KMS-11 (cell line): ENCODE measurements at regions not wholly inside any gene's neighbourhood (a gene's known extent, or its start where the extent isn't known, plus 50 kb on each side); places are given as distances from the start of the nearest gene placed in this dataset.
"Not testable (repeated sequence)": the region's sequence is repeated elsewhere in the genome, so short reads cannot be mapped to it uniquely, and the experiment has no call there.

Experiments used
- H2AFZ ChIP-seq: fragments of 200-600 bp; sonication (generic); 2 replicates; pipeline ENCODE4 v1.6.1; 2016; ENCODE audit warnings: antibody characterized with exemption, mixed run types, low read depth
- H3K27ac ChIP-seq: fragments of 200-600 bp; sonication (generic); 2 replicates; pipeline ENCODE4 v1.6.1; 2016; ENCODE audit warnings: mild to moderate bottlenecking, mixed run types
- H3K27me3 ChIP-seq: fragments of 200-600 bp; sonication (generic); 2 replicates; pipeline ENCODE4 v1.6.1; 2017; ENCODE audit warnings: mild to moderate bottlenecking, low read depth, mixed run types, moderate library complexity; ENCODE audit not compliant: insufficient read depth
- H3K36me3 ChIP-seq: fragments of 200-600 bp; sonication (generic); 2 replicates; pipeline ENCODE4 v1.6.1; 2017; ENCODE audit warnings: mild to moderate bottlenecking, mixed run types; ENCODE audit not compliant: insufficient read depth
- H3K4me1 ChIP-seq: fragments of 200-600 bp; sonication (generic); 2 replicates; pipeline ENCODE4 v1.6.1; 2016; ENCODE audit warnings: mild to moderate bottlenecking, low read depth, mixed run types; ENCODE audit not compliant: poor library complexity, severe bottlenecking
- H3K4me2 ChIP-seq: fragments of 200-600 bp; sonication (generic); 2 replicates; pipeline ENCODE4 v1.7.0; 2016; ENCODE audit warnings: mild to moderate bottlenecking, mixed run types
- H3K4me3 ChIP-seq: fragments of 200-600 bp; sonication (generic); IDR thresholded peaks from 2 replicates; pipeline ENCODE4 v1.6.1; 2017; ENCODE audit warnings: low read depth, low read length, mixed read lengths; ENCODE audit not compliant: insufficient read depth
- H3K79me2 ChIP-seq: fragments of 200-600 bp; sonication (generic); 2 replicates; pipeline ENCODE4 v1.6.1; 2016; ENCODE audit warnings: low read depth, mixed run types; ENCODE audit not compliant: insufficient read depth
- H3K9ac ChIP-seq: fragments of 200-600 bp; sonication (generic); 2 replicates; pipeline ENCODE4 v1.6.1; 2016; ENCODE audit warnings: mild to moderate bottlenecking, mixed run types
- H4K20me1 ChIP-seq: fragments of 200-600 bp; sonication (generic); 2 replicates; pipeline ENCODE4 v1.6.1; 2016; ENCODE audit warnings: mild to moderate bottlenecking, mixed run types; ENCODE audit not compliant: insufficient read depth
- TF ChIP-seq, protein P1 (sequence below): fragments of 200-600 bp; sonication (generic); conservative IDR thresholded peaks from 2 replicates; pipeline ENCODE4 v1.6.1; 2017; ENCODE audit warnings: low read depth, mild to moderate bottlenecking, antibody characterized with exemption, low read length, moderate library complexity, mixed read lengths

GRCh38 chr4:159859656-159860148 is 756.8 kb downstream of the RAPGEF2 start:
- no peaks in the 10 kb centered on the region for H4K20me1 ChIP-seq
- no peaks in the 10 kb centered on the region for H3K79me2 ChIP-seq
- H3K9ac ChIP-seq, result no peak overlapping the region
- H3K4me3 ChIP-seq, result no peak overlapping the region
- H3K4me2 ChIP-seq, result no peak overlapping the region
- H3K4me1 ChIP-seq, result no peaks in the 10 kb centered on the region
- no peak overlapping the region for H2AFZ ChIP-seq
- H3K36me3 ChIP-seq, result no peaks in the 10 kb centered on the region
- H3K27ac ChIP-seq, result no peak overlapping the region
- no peaks in the 10 kb centered on the region for H3K27me3 ChIP-seq
- TF ChIP-seq, protein P1, sequence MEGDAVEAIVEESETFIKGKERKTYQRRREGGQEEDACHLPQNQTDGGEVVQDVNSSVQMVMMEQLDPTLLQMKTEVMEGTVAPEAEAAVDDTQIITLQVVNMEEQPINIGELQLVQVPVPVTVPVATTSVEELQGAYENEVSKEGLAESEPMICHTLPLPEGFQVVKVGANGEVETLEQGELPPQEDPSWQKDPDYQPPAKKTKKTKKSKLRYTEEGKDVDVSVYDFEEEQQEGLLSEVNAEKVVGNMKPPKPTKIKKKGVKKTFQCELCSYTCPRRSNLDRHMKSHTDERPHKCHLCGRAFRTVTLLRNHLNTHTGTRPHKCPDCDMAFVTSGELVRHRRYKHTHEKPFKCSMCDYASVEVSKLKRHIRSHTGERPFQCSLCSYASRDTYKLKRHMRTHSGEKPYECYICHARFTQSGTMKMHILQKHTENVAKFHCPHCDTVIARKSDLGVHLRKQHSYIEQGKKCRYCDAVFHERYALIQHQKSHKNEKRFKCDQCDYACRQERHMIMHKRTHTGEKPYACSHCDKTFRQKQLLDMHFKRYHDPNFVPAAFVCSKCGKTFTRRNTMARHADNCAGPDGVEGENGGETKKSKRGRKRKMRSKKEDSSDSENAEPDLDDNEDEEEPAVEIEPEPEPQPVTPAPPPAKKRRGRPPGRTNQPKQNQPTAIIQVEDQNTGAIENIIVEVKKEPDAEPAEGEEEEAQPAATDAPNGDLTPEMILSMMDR, result no peak

- Histone ChIP-seq H3K4me1 (no peaks in the 10 kb centered on the region), H3K27ac (no peak overlapping the region), H2AFZ (no peak overlapping the region), H3K79me2 (no peaks in the 10 kb centered on the region), H4K20me1 (no peaks in the 10 kb centered on the region), H3K4me3 (no peak overlapping the region), H3K36me3 (no peaks in the 10 kb centered on the region), H3K9ac (no peak overlapping the region), H3K27me3 (no peaks in the 10 kb centered on the region), H3K4me2 (no peak overlapping the region)
- TF ChIP-seq, protein P1, result no peak
Observed at GRCh38 chr4:159860945-159861344, 758.1 kb downstream of the RAPGEF2 start.

GRCh38 chr4:159864337-159864736 is 761.5 kb downstream of the RAPGEF2 start:
- Histone ChIP-seq H4K20me1 (no peaks in the 10 kb centered on the region), H3K4me1 (no peaks in the 10 kb centered on the region), H3K4me2 (no peak overlapping the region), H3K36me3 (no peaks in the 10 kb centered on the region), H2AFZ (no peak overlapping the region), H3K4me3 (no peak overlapping the region), H3K9ac (no peak overlapping the region), H3K79me2 (no peaks in the 10 kb centered on the region), H3K27me3 (no peaks in the 10 kb centered on the region), H3K27ac (no peak overlapping the region)
- TF ChIP-seq, protein P1, result no peak

GRCh38 chr4:159867673-159868072 is 764.8 kb downstream of the RAPGEF2 start:
- H2AFZ ChIP-seq, result no peak overlapping the region

GRCh38 chr4:159868936-159869335 is 766.1 kb downstream of the RAPGEF2 start:
- not testable (repeated sequence) for H3K4me1 ChIP-seq, H3K27ac ChIP-seq, H3K79me2 ChIP-seq, H4K20me1 ChIP-seq, H3K4me2 ChIP-seq, H3K27me3 ChIP-seq, H3K4me3 ChIP-seq, H3K9ac ChIP-seq, H3K36me3 ChIP-seq, H2AFZ ChIP-seq

More at GRCh38 chr4:159867673-159868072, 764.8 kb downstream of the RAPGEF2 start:
- TF ChIP-seq, protein P1, result no peak
- Histone ChIP-seq H3K4me2 (no peak overlapping the region), H3K27me3 (no peaks in the 10 kb centered on the region), H3K4me3 (no peak overlapping the region), H3K79me2 (no peaks in the 10 kb centered on the region), H3K9ac (no peak overlapping the region), H3K27ac (no peak overlapping the region), H3K4me1 (no peaks in the 10 kb centered on the region), H3K36me3 (no peaks in the 10 kb centered on the region), H4K20me1 (no peaks in the 10 kb centered on the region)
